ENCODE measurements at regions not wholly inside any gene's neighbourhood (a gene's known extent, or its start where the extent isn't known, plus 50 kb on each side); places are given as distances from the start of the nearest gene placed in this dataset.

GRCh38 chr11:26859416-26859815, 134.5 kb upstream of the FIBIN start:
- no peaks in the 10 kb centered on the region for H3K9me3 Mint-ChIP-seq
- POLR2A ChIA-PET, result no interaction called here
- ATAC-seq (no peak), DNase-seq (ENCODE audit: low spot score) (no peak)
- TF ChIP-seq FOXK1 (CRISPR knock-in tag; IDR thresholded peaks at IDR 0.05), result no peak
- no peak for TF ChIP-seq MXD4 (CRISPR knock-in tag; IDR thresholded peaks at IDR 0.05; ENCODE audit: borderline replicate concordance)
- TF ChIP-seq JUN (CRISPR knock-in tag; IDR thresholded peaks at IDR 0.05), result no peak
- TF ChIP-seq ESRRA (CRISPR knock-in tag; IDR thresholded peaks at IDR 0.05; ENCODE audit: borderline replicate concordance), result no peak
- TF ChIP-seq ZNF263 (CRISPR knock-in tag; IDR thresholded peaks at IDR 0.05; ENCODE audit: low read depth), result no peak
- no peak for TF ChIP-seq ATF1 (CRISPR knock-in tag; IDR thresholded peaks at IDR 0.05)
- CTCF ChIA-PET, result no interaction called here
- H3K27me3 Mint-ChIP-seq (ENCODE audit: low read depth), result no peaks in the 10 kb centered on the region
- no peak overlapping the region for H3K27ac Mint-ChIP-seq
- no peaks in the 10 kb centered on the region for H3K4me1 Mint-ChIP-seq
- H3K4me3 Mint-ChIP-seq, result no peak overlapping the region
- H3K36me3 Mint-ChIP-seq, result no peaks in the 10 kb centered on the region

GRCh38 chr11:26860091-26860780, 133.7 kb upstream of the FIBIN start:
- TF ChIP-seq CREB1 (CRISPR knock-in tag; IDR thresholded peaks at IDR 0.05) (no peak), ZNF512 (CRISPR knock-in tag; IDR thresholded peaks at IDR 0.05; ENCODE audit: borderline replicate concordance) (no peak), RORB (CRISPR knock-in tag; IDR thresholded peaks at IDR 0.05) (no peak), ZNF219 (CRISPR knock-in tag; IDR thresholded peaks at IDR 0.05; ENCODE audit: borderline replicate concordance) (no peak), E2F1 (CRISPR knock-in tag; IDR thresholded peaks at IDR 0.05) (no peak), GTF2I (CRISPR knock-in tag; conservative IDR thresholded peaks at IDR 0.05) (no peak), MLX (CRISPR knock-in tag; IDR thresholded peaks at IDR 0.05) (no peak), MYBL2 (CRISPR knock-in tag; IDR thresholded peaks at IDR 0.05) (no peak), NFYB (CRISPR knock-in tag; conservative IDR thresholded peaks at IDR 0.05; ENCODE audit: low read depth) (no peak), EMX1 (CRISPR knock-in tag; IDR thresholded peaks at IDR 0.05) (no peak)
- Mint-ChIP-seq H3K27ac (no peak overlapping the region), H3K9me3 (no peaks in the 10 kb centered on the region), H3K4me3 (no peak overlapping the region), H3K4me1 (no peaks in the 10 kb centered on the region), H3K36me3 (no peaks in the 10 kb centered on the region), H3K27me3 (ENCODE audit: low read depth) (no peaks in the 10 kb centered on the region)
- CTCF ChIA-PET, result no interaction called here
- ATAC-seq (no peak), DNase-seq (ENCODE audit: low spot score) (no peak)
- POLR2A ChIA-PET, result no interaction called here

- POLR2A ChIA-PET, result no interaction called here
- no peaks in the 10 kb centered on the region for H3K36me3 Mint-ChIP-seq
Measured at GRCh38 chr11:26860895-26861294, 133.0 kb upstream of the FIBIN start.

More at GRCh38 chr11:26860895-26861294, 133.0 kb upstream of the FIBIN start:
- ATAC-seq, result no peak
- DNase-seq (ENCODE audit: low spot score), result no peak
- no peak overlapping the region for H3K27ac Mint-ChIP-seq
- TF ChIP-seq ZNF281 (CRISPR knock-in tag; IDR thresholded peaks at IDR 0.05) (no peak), NR2C2 (CRISPR knock-in tag; IDR thresholded peaks at IDR 0.05) (no peak)
- H3K4me3 Mint-ChIP-seq, result no peak overlapping the region
- CTCF ChIA-PET, result no interaction called here
- peaks cover 2% of the 10 kb centered on the region; the same call in 1 of the 2 replicates for H3K9me3 Mint-ChIP-seq
- no peaks in the 10 kb centered on the region for H3K27me3 Mint-ChIP-seq (ENCODE audit: low read depth)
- no peaks in the 10 kb centered on the region for H3K4me1 Mint-ChIP-seq

Data from WTC11 (cell line).